Left forelimb (tissue), 1 donor: ENCODE measurements at regions not wholly inside any gene's neighbourhood (a gene's known extent, or its start where the extent isn't known, plus 50 kb on each side); places are given as distances from the start of the nearest gene placed in this dataset.

ENCODE experiments used
- DNase-seq: peaks from one replicate; pipeline ENCODE4 v3.0.0-alpha.2; 2018; ENCODE audit warnings: low spot score

GRCh38 chr12:14153803-14154202 lies 172.4 kb upstream of the GRIN2B start:
- DNase-seq: no peak

- DNase-seq: no peak
Measured at GRCh38 chr12:14156606-14157005, 175.2 kb upstream of the GRIN2B start.

DNA sequence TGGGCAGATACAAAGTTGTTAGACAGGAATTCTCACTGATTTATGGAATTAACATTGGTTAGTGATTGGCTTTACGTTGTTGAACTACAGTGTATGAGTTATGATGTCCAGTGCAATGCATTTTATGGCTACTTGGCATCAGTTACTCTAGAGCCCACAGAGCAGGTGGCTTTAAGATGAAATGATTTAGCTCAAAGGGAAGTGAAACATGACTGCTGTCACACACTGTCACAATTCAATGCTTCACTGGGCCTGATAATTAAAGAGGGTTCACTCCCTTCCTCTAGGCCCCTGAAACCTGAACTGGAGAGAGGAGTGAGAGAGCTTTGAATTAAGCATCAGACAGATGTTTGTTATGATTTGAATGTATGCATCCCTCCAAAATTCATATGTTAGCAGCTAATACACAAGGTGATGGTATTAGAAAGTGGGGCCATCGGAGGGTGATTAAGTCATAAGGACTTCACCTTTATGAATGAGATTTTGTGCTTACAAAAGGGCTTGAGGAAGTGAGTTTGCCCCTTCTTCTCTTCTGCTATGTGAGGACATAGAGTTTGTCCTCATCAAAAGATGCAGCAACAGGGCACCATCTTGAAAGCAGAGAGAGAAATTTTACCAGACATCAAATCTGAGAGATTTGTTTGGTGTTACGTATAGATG lies 175.8 kb upstream of the GRIN2B start:
- no peak for DNase-seq

GRCh38 chr12:14164266-14164665 lies 182.9 kb upstream of the GRIN2B start:
- DNase-seq: no peak

- DNase-seq: no peak
Measured at GRCh38 chr12:14167005-14167628, 185.7 kb upstream of the GRIN2B start.

GRCh38 chr12:14169281-14169680 lies 187.9 kb upstream of the GRIN2B start:
- no peak for DNase-seq

DNA sequence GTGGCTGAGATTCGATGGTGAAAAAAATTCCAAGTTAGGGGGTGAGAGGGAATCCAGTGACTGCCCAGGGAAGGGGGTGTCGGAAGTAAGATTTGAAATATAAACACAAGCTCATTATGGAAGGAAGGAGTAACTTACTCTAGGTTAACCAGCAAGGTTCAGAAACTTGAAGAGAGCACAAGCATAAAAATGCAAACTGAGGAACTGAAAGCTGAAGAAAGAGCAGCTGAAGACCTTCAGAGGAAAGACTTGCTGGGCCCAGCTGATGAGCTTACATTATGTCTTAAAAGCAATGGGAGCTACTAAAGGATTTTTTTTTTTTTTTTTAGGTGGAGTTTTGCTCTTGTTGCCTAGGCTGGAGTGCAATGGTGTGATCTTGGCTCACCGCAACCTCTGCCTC lies 189.7 kb upstream of the GRIN2B start:
- DNase-seq: no peak

DNA sequence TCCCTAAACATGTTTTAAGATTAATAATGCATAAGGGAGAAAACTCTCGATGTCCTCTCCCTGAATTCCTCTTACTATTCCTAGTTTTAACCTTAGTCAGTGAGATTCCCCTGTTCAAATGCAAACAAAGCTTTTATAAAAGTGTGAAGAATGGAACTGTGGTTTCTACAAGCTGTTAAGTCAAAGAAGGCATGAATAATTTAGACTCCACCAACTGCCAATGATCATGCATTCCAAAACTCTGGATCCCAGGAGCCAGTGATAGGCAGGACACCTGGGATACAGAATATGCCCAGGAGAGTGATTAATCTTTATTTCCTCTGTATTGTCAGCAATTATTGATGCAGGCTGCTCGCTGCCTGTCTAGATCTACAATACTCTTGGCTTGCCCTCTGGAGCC lies 190.3 kb upstream of the ATF7IP start:
- DNase-seq: no peak

GRCh38 chr12:14185427-14186192 lies 179.9 kb upstream of the ATF7IP start:
- DNase-seq: no peak

GRCh38 chr12:14186193-14186502 lies 179.3 kb upstream of the ATF7IP start:
- DNase-seq: no peak

GRCh38 chr12:14187002-14187401 lies 178.5 kb upstream of the ATF7IP start:
- no peak for DNase-seq

DNA sequence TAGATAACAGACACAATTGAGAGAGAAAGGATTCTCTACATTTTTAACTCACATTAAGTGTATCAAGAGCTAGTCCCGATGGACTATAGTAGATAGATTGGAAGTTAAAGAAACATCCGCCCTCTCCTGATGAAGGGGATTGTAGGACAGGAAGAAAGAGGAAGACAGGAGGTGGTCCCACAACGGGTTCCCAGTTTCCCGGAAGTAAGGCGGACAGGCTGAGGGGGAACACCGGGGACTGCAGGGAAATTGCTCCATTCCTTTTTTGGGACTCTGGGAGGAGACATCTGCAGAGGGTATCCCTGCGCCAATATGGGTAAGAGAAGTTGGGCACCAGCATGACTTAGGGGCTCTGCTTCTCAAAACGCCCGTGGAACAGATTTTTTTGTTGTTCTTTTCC lies 177.5 kb upstream of the ATF7IP start:
- no peak for DNase-seq

- DNase-seq: no peak
Measured at GRCh38 chr12:14188744-14189143, 176.7 kb upstream of the ATF7IP start.

DNA sequence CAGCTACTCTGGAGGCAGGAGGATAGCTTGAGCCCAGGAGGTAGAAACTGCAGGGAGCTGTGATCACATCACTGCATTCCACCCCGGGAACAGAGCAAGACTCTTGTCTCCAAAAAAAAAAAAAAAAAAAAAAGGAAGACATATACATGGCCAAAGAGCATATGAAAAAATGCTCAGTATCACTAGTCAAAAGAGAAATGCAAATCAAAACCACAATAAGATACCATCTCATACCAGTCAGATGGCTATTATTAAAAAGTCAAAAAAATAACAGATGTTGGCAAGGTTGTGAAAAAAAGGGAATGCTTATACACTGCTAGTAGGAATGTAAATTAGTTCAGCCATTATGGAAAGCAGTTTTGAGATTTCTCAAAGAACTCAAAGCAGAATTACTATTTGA lies 174.8 kb upstream of the ATF7IP start:
- DNase-seq: no peak

DNA sequence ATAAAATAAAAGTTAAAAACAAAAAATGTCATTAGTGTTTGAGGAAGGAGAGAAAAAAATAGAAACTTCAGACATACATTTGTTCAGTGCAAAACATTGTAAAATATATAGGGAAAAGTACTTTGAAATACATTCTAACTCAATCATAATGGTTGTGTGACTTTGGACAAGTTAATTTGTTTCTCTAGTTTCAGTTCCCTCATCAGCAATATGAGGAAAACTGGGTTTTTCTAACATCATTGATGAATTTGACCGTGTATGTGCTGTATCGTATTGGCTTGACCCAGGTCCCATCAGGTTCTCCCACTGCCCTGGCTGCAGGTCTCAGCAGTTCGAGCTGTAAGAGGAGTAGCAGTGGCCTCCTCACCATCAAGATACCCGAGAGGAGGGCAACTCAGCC lies 173.9 kb upstream of the ATF7IP start:
- DNase-seq: no peak

GRCh38 chr12:14193639-14194038 lies 171.8 kb upstream of the ATF7IP start:
- DNase-seq: peak; percentile 72

GRCh38 chr12:14194572-14194971 lies 170.9 kb upstream of the ATF7IP start:
- DNase-seq: no peak

- no peak for DNase-seq
Measured at GRCh38 chr12:14199455-14200198, 165.9 kb upstream of the ATF7IP start.

- no peak for DNase-seq
Measured at GRCh38 chr12:14200598-14200997, 164.9 kb upstream of the ATF7IP start.

- DNase-seq: no peak
Measured at GRCh38 chr12:14201291-14201690, 164.2 kb upstream of the ATF7IP start.

- no peak for DNase-seq
Measured at GRCh38 chr12:14207905-14208551, 157.5 kb upstream of the ATF7IP start.

DNA sequence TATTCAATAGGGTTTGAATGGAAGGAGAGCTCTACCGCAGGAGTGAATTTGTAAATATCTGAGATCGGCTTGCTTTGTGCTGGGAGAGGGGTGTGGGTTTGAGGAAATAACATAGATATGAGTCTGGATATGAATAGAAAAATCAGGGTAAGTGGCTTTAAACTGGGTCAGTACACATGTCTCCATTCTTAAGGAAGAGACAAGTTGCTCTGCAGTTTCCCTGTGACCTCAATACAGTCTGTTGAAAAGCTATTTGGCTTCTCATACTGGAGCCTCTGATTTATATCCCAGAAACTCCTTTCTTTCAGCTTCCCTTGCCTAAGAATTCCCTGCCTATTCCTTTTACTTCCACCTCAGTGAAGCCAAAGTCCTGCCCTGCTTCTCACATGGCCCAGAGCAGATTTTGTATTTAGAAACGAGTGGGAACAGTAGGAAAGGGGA lies 153.5 kb upstream of the ATF7IP start:
- DNase-seq: no peak
